Mammary epithelial cell (primary cell): ENCODE measurements at regions not wholly inside any gene's neighbourhood (a gene's known extent, or its start where the extent isn't known, plus 50 kb on each side); places are given as distances from the start of the nearest gene placed in this dataset.

Source experiments
- EZH2 ChIP-seq: IDR thresholded peaks from 2 replicates; pipeline ENCODE4 v1.6.1; 2012; ENCODE audit warnings: low read length, inconsistent platforms, borderline replicate concordance
- TF ChIP-seq, protein P1 (sequence below), 2 donors: IDR thresholded peaks in 1 of 2; conservative IDR thresholded peaks in 1 of 2; 2 replicates each; pipeline ENCODE4 v1.5.1; 2011 to 2012; ENCODE audit warnings: inconsistent platforms in 2 of 2, low read length in 2 of 2, mild to moderate bottlenecking in 2 of 2, control low read depth in 1 of 2, low read depth in 1 of 2; ENCODE audit not compliant: insufficient read depth in 1 of 2; ENCODE audit errors: extremely low read depth in 1 of 2

- TF ChIP-seq, protein P1, sequence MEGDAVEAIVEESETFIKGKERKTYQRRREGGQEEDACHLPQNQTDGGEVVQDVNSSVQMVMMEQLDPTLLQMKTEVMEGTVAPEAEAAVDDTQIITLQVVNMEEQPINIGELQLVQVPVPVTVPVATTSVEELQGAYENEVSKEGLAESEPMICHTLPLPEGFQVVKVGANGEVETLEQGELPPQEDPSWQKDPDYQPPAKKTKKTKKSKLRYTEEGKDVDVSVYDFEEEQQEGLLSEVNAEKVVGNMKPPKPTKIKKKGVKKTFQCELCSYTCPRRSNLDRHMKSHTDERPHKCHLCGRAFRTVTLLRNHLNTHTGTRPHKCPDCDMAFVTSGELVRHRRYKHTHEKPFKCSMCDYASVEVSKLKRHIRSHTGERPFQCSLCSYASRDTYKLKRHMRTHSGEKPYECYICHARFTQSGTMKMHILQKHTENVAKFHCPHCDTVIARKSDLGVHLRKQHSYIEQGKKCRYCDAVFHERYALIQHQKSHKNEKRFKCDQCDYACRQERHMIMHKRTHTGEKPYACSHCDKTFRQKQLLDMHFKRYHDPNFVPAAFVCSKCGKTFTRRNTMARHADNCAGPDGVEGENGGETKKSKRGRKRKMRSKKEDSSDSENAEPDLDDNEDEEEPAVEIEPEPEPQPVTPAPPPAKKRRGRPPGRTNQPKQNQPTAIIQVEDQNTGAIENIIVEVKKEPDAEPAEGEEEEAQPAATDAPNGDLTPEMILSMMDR (conservative IDR thresholded peaks at IDR 0.05 in 1 of 2, IDR thresholded peaks at IDR 0.05 in 1 of 2; ENCODE audit: extremely low read depth in 1 of 2, insufficient read depth in 1 of 2, low read depth in 1 of 2, low read length in 2 of 2) = no peak
- TF ChIP-seq EZH2 = no peak
Measured at GRCh38 chr4:119955256-119955655, 111.4 kb downstream of the MAD2L1 start.
